Thyroid gland (tissue), 4 donors: ENCODE measurements at regions not wholly inside any gene's neighbourhood (a gene's known extent, or its start where the extent isn't known, plus 50 kb on each side); places are given as distances from the start of the nearest gene placed in this dataset.
"Not testable (repeated sequence)": the region's sequence is repeated elsewhere in the genome, so short reads cannot be mapped to it uniquely, and the experiment has no call there.

Source experiments
- POLR2A ChIP-seq, 2 donors: fragments of 450-650 bp; IDR thresholded peaks; one replicate each; pipeline ENCODE4 v1.6.1; 2017; ENCODE audit warnings: antibody characterized with exemption in 2 of 2, mild to moderate bottlenecking in 2 of 2, moderate library complexity in 1 of 2
- TF ChIP-seq, protein P1 (sequence below), 6 experiments: fragments of 200-600 bp in 3 of 6; fragments of 450-650 bp in 3 of 6; sonication (generic) in 3 of 6; IDR thresholded peaks; one replicate each; pipeline ENCODE4 v1.5.1; 2016 to 2019; ENCODE audit warnings: antibody characterized with exemption in 6 of 6, mild to moderate bottlenecking in 2 of 6, inconsistent platforms in 1 of 6, moderate library complexity in 1 of 6

DNA sequence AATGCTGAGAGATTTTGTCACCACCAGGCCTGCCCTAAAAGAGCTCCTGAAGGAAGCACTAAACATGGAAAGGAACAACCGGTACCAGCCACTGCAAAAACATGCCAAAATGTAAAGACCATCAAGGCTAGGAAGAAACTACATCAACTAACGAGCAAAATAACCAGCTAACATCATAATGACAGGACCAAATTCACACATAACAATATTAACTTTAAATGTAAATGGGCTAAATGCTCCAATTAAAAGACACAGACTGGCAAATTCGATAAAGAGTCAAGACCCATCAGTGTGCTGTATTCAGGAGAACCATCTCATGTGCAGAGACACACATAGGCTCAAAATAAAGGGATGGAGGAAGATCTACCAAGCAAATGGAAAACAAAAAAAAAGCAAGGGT, 163.8 kb upstream of the RPS6KA2 start:
- TF ChIP-seq, protein P1, sequence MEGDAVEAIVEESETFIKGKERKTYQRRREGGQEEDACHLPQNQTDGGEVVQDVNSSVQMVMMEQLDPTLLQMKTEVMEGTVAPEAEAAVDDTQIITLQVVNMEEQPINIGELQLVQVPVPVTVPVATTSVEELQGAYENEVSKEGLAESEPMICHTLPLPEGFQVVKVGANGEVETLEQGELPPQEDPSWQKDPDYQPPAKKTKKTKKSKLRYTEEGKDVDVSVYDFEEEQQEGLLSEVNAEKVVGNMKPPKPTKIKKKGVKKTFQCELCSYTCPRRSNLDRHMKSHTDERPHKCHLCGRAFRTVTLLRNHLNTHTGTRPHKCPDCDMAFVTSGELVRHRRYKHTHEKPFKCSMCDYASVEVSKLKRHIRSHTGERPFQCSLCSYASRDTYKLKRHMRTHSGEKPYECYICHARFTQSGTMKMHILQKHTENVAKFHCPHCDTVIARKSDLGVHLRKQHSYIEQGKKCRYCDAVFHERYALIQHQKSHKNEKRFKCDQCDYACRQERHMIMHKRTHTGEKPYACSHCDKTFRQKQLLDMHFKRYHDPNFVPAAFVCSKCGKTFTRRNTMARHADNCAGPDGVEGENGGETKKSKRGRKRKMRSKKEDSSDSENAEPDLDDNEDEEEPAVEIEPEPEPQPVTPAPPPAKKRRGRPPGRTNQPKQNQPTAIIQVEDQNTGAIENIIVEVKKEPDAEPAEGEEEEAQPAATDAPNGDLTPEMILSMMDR (IDR thresholded peaks at IDR 0.05), result not testable (repeated sequence)
- not testable (repeated sequence) for TF ChIP-seq POLR2A (IDR thresholded peaks at IDR 0.05)
